Liver (tissue), 8 donors: ENCODE measurements at regions not wholly inside any gene's neighbourhood (a gene's known extent, or its start where the extent isn't known, plus 50 kb on each side); places are given as distances from the start of the nearest gene placed in this dataset.

Experiments
- DNase-seq: peaks from one replicate; pipeline ENCODE4 v3.0.0-alpha.2; 2017; ENCODE audit warnings: low spot score
- H3K27ac ChIP-seq, 2 donors: one replicate each; pipeline ENCODE4 v1.7.0; 2013; ENCODE audit warnings: inconsistent platforms in 2 of 2, low read length in 2 of 2, control low read depth in 1 of 2, low read depth in 1 of 2, mild to moderate bottlenecking in 1 of 2
- H3K27me3 ChIP-seq, 4 donors: one replicate each; pipeline versions ENCODE4 v1.6.1 to v1.7.0; 2013; ENCODE audit warnings: low read length in 3 of 4, inconsistent platforms in 1 of 4, mild to moderate bottlenecking in 1 of 4, moderate library complexity in 1 of 4; ENCODE audit not compliant: control insufficient read depth in 4 of 4, insufficient read depth in 4 of 4
- H3K36me3 ChIP-seq, 4 donors: one replicate each; pipeline versions ENCODE4 v1.6.1 to v1.7.0; 2013; ENCODE audit warnings: low read length in 3 of 4, mild to moderate bottlenecking in 3 of 4, low read depth in 1 of 4, moderate library complexity in 1 of 4; ENCODE audit not compliant: control insufficient read depth in 4 of 4, insufficient read depth in 3 of 4
- H3K4me1 ChIP-seq, 4 donors: one replicate each; pipeline versions ENCODE4 v1.6.1 to v1.7.0; 2013; ENCODE audit warnings: low read length in 3 of 4, mild to moderate bottlenecking in 3 of 4, moderate library complexity in 1 of 4; ENCODE audit not compliant: control insufficient read depth in 4 of 4, insufficient read depth in 4 of 4
- H3K4me3 ChIP-seq, 3 donors: one replicate each; pipeline versions ENCODE4 v1.6.1 to v1.7.0; 2013; ENCODE audit warnings: low read length in 3 of 3, control low read depth in 1 of 3, low read depth in 1 of 3, mild to moderate bottlenecking in 1 of 3
- H3K9ac ChIP-seq, 2 donors: one replicate each; pipeline ENCODE4 v1.7.0; 2013; ENCODE audit warnings: low read length in 2 of 2, mild to moderate bottlenecking in 2 of 2, moderate library complexity in 2 of 2, control low read depth in 1 of 2, low read depth in 1 of 2
- H3K9me3 ChIP-seq, 4 donors: one replicate each; pipeline versions ENCODE4 v1.6.1 to v1.7.0; 2013; ENCODE audit warnings: low read length in 3 of 4; ENCODE audit not compliant: control insufficient read depth in 4 of 4
- ATF3 ChIP-seq: IDR thresholded peaks from 2 replicates; pipeline ENCODE4 v1.6.1; 2016; ENCODE audit warnings: antibody characterized with exemption
- CTCF ChIP-seq: fragments of 150-350 bp; IDR thresholded peaks from 2 replicates; pipeline ENCODE4 v1.5.1; 2017; ENCODE audit warnings: improper control_type of control experiment, low read depth, low read length; ENCODE audit not compliant: missing input control
- EGR1 ChIP-seq, 2 donors: IDR thresholded peaks; 2 replicates each; pipeline ENCODE4 v1.6.1; 2016 to 2018; ENCODE audit warnings: antibody characterized with exemption in 2 of 2, low read depth in 2 of 2
- FOXA1 ChIP-seq: IDR thresholded peaks from 2 replicates; pipeline ENCODE4 v1.6.1; 2016; ENCODE audit warnings: antibody characterized with exemption
- FOXA2 ChIP-seq: IDR thresholded peaks from 2 replicates; pipeline ENCODE4 v1.6.1; 2016; ENCODE audit warnings: antibody characterized with exemption
- GABPA ChIP-seq, 2 donors: IDR thresholded peaks in 1 of 2; conservative IDR thresholded peaks in 1 of 2; 2 replicates each; pipeline ENCODE4 v1.6.1; 2016; ENCODE audit warnings: antibody characterized with exemption in 2 of 2, mild to moderate bottlenecking in 1 of 2, moderate library complexity in 1 of 2
- HNF4A ChIP-seq, 2 donors: conservative IDR thresholded peaks; 2 replicates each; pipeline ENCODE4 v1.6.1; 2016; ENCODE audit warnings: antibody characterized with exemption in 2 of 2, mild to moderate bottlenecking in 2 of 2
- HNF4G ChIP-seq: IDR thresholded peaks from 2 replicates; pipeline ENCODE4 v1.6.1; 2016; ENCODE audit warnings: antibody characterized with exemption
- JUND ChIP-seq, 2 donors: IDR thresholded peaks; 2 replicates each; pipeline ENCODE4 v1.6.1; 2016; ENCODE audit warnings: antibody characterized with exemption in 2 of 2
- MAX ChIP-seq: IDR thresholded peaks from 2 replicates; pipeline ENCODE4 v1.6.1; 2016; ENCODE audit warnings: antibody characterized with exemption
- NR2F2 ChIP-seq: IDR thresholded peaks from 2 replicates; pipeline ENCODE4 v1.6.1; 2016; ENCODE audit warnings: antibody characterized with exemption
- RAD21 ChIP-seq, 2 donors: IDR thresholded peaks; 2 replicates each; pipeline ENCODE4 v1.6.1; 2016; ENCODE audit warnings: antibody characterized with exemption in 2 of 2, mild to moderate bottlenecking in 2 of 2
- REST ChIP-seq: IDR thresholded peaks from 2 replicates; pipeline ENCODE4 v1.6.1; 2016; ENCODE audit warnings: antibody characterized with exemption, mild to moderate bottlenecking
- RXRA ChIP-seq, 2 donors: IDR thresholded peaks; 2 replicates each; pipeline ENCODE4 v1.6.1; 2017 to 2018; ENCODE audit warnings: antibody characterized with exemption in 2 of 2, mild to moderate bottlenecking in 1 of 2
- SP1 ChIP-seq: IDR thresholded peaks from 2 replicates; pipeline ENCODE4 v1.6.1; 2018; ENCODE audit warnings: antibody characterized with exemption, mild to moderate bottlenecking
- TAF1 ChIP-seq: conservative IDR thresholded peaks from 2 replicates; pipeline ENCODE4 v1.6.1; 2016; ENCODE audit warnings: antibody characterized with exemption, mild to moderate bottlenecking
- YY1 ChIP-seq: IDR thresholded peaks from 2 replicates; pipeline ENCODE4 v1.6.1; 2016; ENCODE audit warnings: antibody characterized with exemption, mild to moderate bottlenecking
- ZBTB33 ChIP-seq: IDR thresholded peaks from 2 replicates; pipeline ENCODE4 v1.6.1; 2016; ENCODE audit warnings: antibody characterized with exemption
- WGBS: extraction: QIAGEN DNeasy Blood & Tissue Kit; methylation state at CpG from one replicate; pipeline ENCODE4 v1.1.7; 2013; 5-methylcytosine and 5-hydroxymethylcytosine counted together
- donor health status: healthy.
- donor health status: healthy.
- donor health status: healthy.
- donor health status: healthy.
- donor health status: healthy.

- Histone ChIP-seq H3K9me3 (no peaks in the 10 kb centered on the region), H3K4me3 (no peak overlapping the region), H3K27ac (no peak overlapping the region), H3K9ac (no peak overlapping the region), H3K27me3 (no peaks in the 10 kb centered on the region), H3K4me1 (no peaks in the 10 kb centered on the region), H3K36me3 (no peaks in the 10 kb centered on the region)
- WGBS: 65% methylated on average over 3 of the region's 3 CpGs
- DNase-seq: no peak
- TF ChIP-seq ATF3 (no peak), GABPA (IDR thresholded peaks at IDR 0.05 in 1 of 2, conservative IDR thresholded peaks at IDR 0.05 in 1 of 2) (no peak), MAX (no peak), RAD21 (IDR thresholded peaks at IDR 0.05) (no peak), NR2F2 (no peak), EGR1 (IDR thresholded peaks at IDR 0.05; ENCODE audit: low read depth in 2 of 2) (no peak), ZBTB33 (no peak), JUND (IDR thresholded peaks at IDR 0.05) (no peak), RXRA (IDR thresholded peaks at IDR 0.05) (no peak), FOXA2 (no peak), SP1 (no peak), CTCF (no peak), FOXA1 (no peak), REST (no peak), HNF4G (no peak)
Measured at GRCh38 chr15:93415576-93415975, 326.6 kb upstream of the RGMA start.

GRCh38 chr15:93414576-93415231 is 325.7 kb upstream of the RGMA start:
- Histone ChIP-seq H3K9ac (no peak overlapping the region), H3K27ac (no peak overlapping the region), H3K4me3 (no peak overlapping the region), H3K36me3 (no peaks in the 10 kb centered on the region), H3K4me1 (no peaks in the 10 kb centered on the region), H3K27me3 (no peaks in the 10 kb centered on the region), H3K9me3 (no peaks in the 10 kb centered on the region)
- WGBS: 75% methylated on average over 11 of the region's 11 CpGs
- no peak for DNase-seq
- TF ChIP-seq RXRA (IDR thresholded peaks at IDR 0.05) (no peak), FOXA2 (no peak), SP1 (no peak), TAF1 (no peak), NR2F2 (no peak), ZBTB33 (no peak), REST (no peak), EGR1 (IDR thresholded peaks at IDR 0.05; ENCODE audit: low read depth in 2 of 2) (no peak), RAD21 (IDR thresholded peaks at IDR 0.05) (no peak), FOXA1 (no peak), MAX (no peak), YY1 (no peak), HNF4A (conservative IDR thresholded peaks at IDR 0.05) (no peak)
